A549 (cell line): ENCODE measurements at regions not wholly inside any gene's neighbourhood (a gene's known extent, or its start where the extent isn't known, plus 50 kb on each side); places are given as distances from the start of the nearest gene placed in this dataset.
"Not testable (repeated sequence)": the region's sequence is repeated elsewhere in the genome, so short reads cannot be mapped to it uniquely, and the experiment has no call there.

Experiments used
- ATAC-seq, 2 experiments: fragments of 200-7000 bp in 1 of 2; fragments of >200 bp in 1 of 2; cut with Nextera tagmentation in 1 of 2; cut with Tn5 transposase in 1 of 2; 3 replicates each; pipeline versions ENCODE4 v1.8.0 to v1.9.1; 2018 to 2020; ENCODE audit warnings: mild to moderate bottlenecking in 1 of 2, moderate library complexity in 1 of 2
- CTCF ChIA-PET: fragments of 300-600 bp; sonication (Branson Sonifier 250); formaldehyde crosslinking; extraction: SDS; loops from one replicate; lab custom pipeline; 2021; ENCODE audit warnings: antibody characterized with exemption, inconsistent platforms; lab: Yijun Ruan, JAX
- POLR2A ChIA-PET: fragments of 350-600 bp; formaldehyde crosslinking; extraction: SDS; loops from one replicate; lab custom pipeline; 2021; ENCODE audit warnings: antibody characterized with exemption, inconsistent platforms; lab: Yijun Ruan, JAX
- DNase-seq, 2 experiments: peaks; one replicate each; pipeline versions ENCODE4 v3.0.0 to v3.0.0-alpha.2; 2011 to 2016; ENCODE audit warnings: low read depth in 1 of 2, low spot score in 1 of 2
- FAIRE-seq: peaks from 2 replicates; lab custom pipeline; 2011; peaks lifted over from hg19 to GRCh38; lab: Jason Lieb, UNC
- H3K27ac ChIP-seq, 2 experiments: fragments of >200 bp; sonication (Bioruptor Twin); formaldehyde crosslinking; 3 replicates each; pipeline ENCODE4 v1.5.1; 2016 to 2017
- H3K4me1 ChIP-seq: fragments of >200 bp; sonication (Bioruptor Twin); formaldehyde crosslinking; 3 replicates; pipeline ENCODE4 v1.6.1; 2016
- H3K4me2 ChIP-seq: fragments of >200 bp; sonication (Bioruptor Twin); formaldehyde crosslinking; 3 replicates; pipeline ENCODE4 v1.6.1; 2016
- H3K4me3 ChIP-seq: fragments of >200 bp; sonication (Bioruptor Twin); formaldehyde crosslinking; 3 replicates; pipeline ENCODE4 v1.5.1; 2016
- H3K9me3 ChIP-seq: fragments of >200 bp; sonication (Bioruptor Twin); formaldehyde crosslinking; 3 replicates; pipeline ENCODE4 v1.6.1; 2016
- CBX2 ChIP-seq: fragments of 200-600 bp; sonication (generic); IDR thresholded peaks from 2 replicates; pipeline ENCODE4 v1.6.1; 2016; ENCODE audit warnings: low read depth, mild to moderate bottlenecking, borderline replicate concordance
- CEBPB ChIP-seq, 2 experiments: fragments of >200 bp in 1 of 2; sonication (Bioruptor Twin) in 1 of 2; formaldehyde crosslinking in 1 of 2; IDR thresholded peaks; 2 replicates each; pipeline ENCODE4 v1.6.1; 2012 to 2016
- E2F6 ChIP-seq: IDR thresholded peaks from 2 replicates; pipeline ENCODE4 v1.6.1; 2012; ENCODE audit warnings: low read depth, borderline replicate concordance
- EHMT2 ChIP-seq: fragments of 200-600 bp; sonication (generic); IDR thresholded peaks from 2 replicates; pipeline ENCODE4 v1.6.1; 2016; ENCODE audit warnings: antibody characterized with exemption, low read depth, mild to moderate bottlenecking, moderate library complexity
- ELK1 ChIP-seq: fragments of 150-350 bp; IDR thresholded peaks from 2 replicates; pipeline ENCODE4 v1.6.1; 2014; ENCODE audit warnings: low read depth, mild to moderate bottlenecking, low read length
- HDAC2 ChIP-seq: fragments of 200-600 bp; sonication (generic); IDR thresholded peaks from 2 replicates; pipeline ENCODE4 v1.6.1; 2016
- HES2 ChIP-seq: fragments of >200 bp; sonication (Bioruptor Twin); formaldehyde crosslinking; IDR thresholded peaks from 2 replicates; pipeline ENCODE4 v1.6.1; 2016
- HEYL ChIP-seq: fragments of 250-450 bp; sonication (Bioruptor Pico); IDR thresholded peaks from 2 replicates; pipeline ENCODE4 v1.8.0; 2021; ENCODE audit warnings: mild to moderate bottlenecking, moderate library complexity
- HOXA7 ChIP-seq: fragments of 250-450 bp; sonication (Bioruptor Pico); IDR thresholded peaks from 2 replicates; pipeline ENCODE4 v1.5.0; 2020; ENCODE audit warnings: mild to moderate bottlenecking, moderate library complexity
- MAFK ChIP-seq: fragments of 450-650 bp; IDR thresholded peaks from 2 replicates; pipeline ENCODE4 v1.6.1; 2014; ENCODE audit not compliant: partially characterized antibody
- MAX ChIP-seq: IDR thresholded peaks from 2 replicates; pipeline ENCODE4 v1.6.1; 2012
- MAZ ChIP-seq: fragments of 150-350 bp; IDR thresholded peaks from 2 replicates; pipeline ENCODE4 v1.6.1; 2014; ENCODE audit warnings: antibody characterized with exemption, low read depth, low read length, borderline replicate concordance
- NR3C1 ChIP-seq: fragments of >200 bp; sonication (Bioruptor Twin); formaldehyde crosslinking; IDR thresholded peaks from 3 replicates; pipeline ENCODE4 v1.6.1; 2017
- PBX3 ChIP-seq: IDR thresholded peaks from 2 replicates; pipeline ENCODE4 v1.6.1; 2012
- PHF8 ChIP-seq: fragments of 200-600 bp; sonication (generic); IDR thresholded peaks from 2 replicates; pipeline ENCODE4 v1.6.1; 2016; ENCODE audit warnings: low read depth, mild to moderate bottlenecking, antibody characterized with exemption, moderate library complexity, borderline replicate concordance
- TFCP2L1 ChIP-seq: fragments of 250-450 bp; sonication (Bioruptor Pico); IDR thresholded peaks from 2 replicates; pipeline ENCODE4 v1.5.0; 2021; ENCODE audit warnings: mild to moderate bottlenecking
- ZC3H11A ChIP-seq: fragments of 450-650 bp; IDR thresholded peaks from 2 replicates; pipeline ENCODE4 v1.6.1; 2014; ENCODE audit warnings: antibody characterized with exemption, mild to moderate bottlenecking
- WGBS: methylation state at CpG from one replicate; pipeline ENCODE4 v1.1.6; 2017; ENCODE audit errors: missing lambda C conversion rate; 5-methylcytosine and 5-hydroxymethylcytosine counted together

GRCh38 chr11:23932485-23932898 lies 564.4 kb upstream of the LUZP2 start:
- Histone ChIP-seq H3K9me3 (no peaks in the 10 kb centered on the region), H3K4me1 (no peaks in the 10 kb centered on the region), H3K4me2 (no peak overlapping the region), H3K4me3 (no peak overlapping the region), H3K27ac (no peak overlapping the region)
- ATAC-seq (no peak), DNase-seq (no peak), FAIRE-seq (no peak)
- POLR2A ChIA-PET: no interaction called here
- TF ChIP-seq HDAC2 (no peak), CBX2 (no peak), HES2 (no peak), PBX3 (no peak), HEYL (CRISPR knock-in tag) (no peak), NR3C1 (no peak), EHMT2 (no peak), CEBPB (IDR thresholded peaks at IDR 0.05) (no peak), TFCP2L1 (CRISPR knock-in tag) (no peak)
- CTCF ChIA-PET: no interaction called here

GRCh38 chr11:23933721-23934120 lies 563.1 kb upstream of the LUZP2 start:
- H3K4me3 ChIP-seq: no peak overlapping the region
- no peak overlapping the region for H3K27ac ChIP-seq
- CTCF ChIA-PET: no interaction called here
- POLR2A ChIA-PET: no interaction called here
- TF ChIP-seq MAFK: no peak
- no peak for TF ChIP-seq E2F6
- no peak for TF ChIP-seq MAZ
- TF ChIP-seq ZC3H11A: no peak
- TF ChIP-seq HEYL (CRISPR knock-in tag): no peak
- TF ChIP-seq ELK1: no peak
- no peak for TF ChIP-seq MAX
- no peak for TF ChIP-seq PHF8
- TF ChIP-seq HOXA7 (CRISPR knock-in tag): no peak
- TF ChIP-seq, all 56 proteins: peak for 0
- FAIRE-seq (no peak), ATAC-seq (no peak), DNase-seq (no peak)
- Histone ChIP-seq H3K4me2 (no peak overlapping the region), H3K9me3 (no peaks in the 10 kb centered on the region), H3K4me1 (no peaks in the 10 kb centered on the region)
- 52% methylated on average over 9 of the region's 9 CpGs for WGBS

- CTCF ChIA-PET: interaction anchor here (0.6 kb wide), 1 partner anchor 13 kb away, joined by 4 read pairs; no protein-coding TSS in a partner anchor
- H3K9me3 ChIP-seq, H3K4me3 ChIP-seq, ATAC-seq, FAIRE-seq, H3K4me2 ChIP-seq, H3K4me1 ChIP-seq, POLR2A ChIA-PET, DNase-seq, H3K27ac ChIP-seq: not testable (repeated sequence)
- 76% methylated on average over 16 of the region's 27 CpGs for WGBS
Measured at GRCh38 chr11:23934671-23935270, 562.1 kb upstream of the LUZP2 start.

GRCh38 chr11:23942117-23942815 lies 554.6 kb upstream of the LUZP2 start:
- H3K4me1 ChIP-seq, CTCF ChIA-PET, H3K27ac ChIP-seq, H3K9me3 ChIP-seq, H3K4me2 ChIP-seq, ATAC-seq, POLR2A ChIA-PET, H3K4me3 ChIP-seq, DNase-seq, FAIRE-seq: not testable (repeated sequence)
- 82% methylated on average over 13 of the region's 31 CpGs for WGBS
